NCI-H1694 (cell line): ENCODE measurements at regions not wholly inside any gene's neighbourhood (a gene's known extent, or its start where the extent isn't known, plus 50 kb on each side); places are given as distances from the start of the nearest gene placed in this dataset.

ENCODE experiments used
- DNase-seq: peaks from one replicate; lab custom pipeline; 2025; lab: John Stamatoyannopoulos, UW

DNA sequence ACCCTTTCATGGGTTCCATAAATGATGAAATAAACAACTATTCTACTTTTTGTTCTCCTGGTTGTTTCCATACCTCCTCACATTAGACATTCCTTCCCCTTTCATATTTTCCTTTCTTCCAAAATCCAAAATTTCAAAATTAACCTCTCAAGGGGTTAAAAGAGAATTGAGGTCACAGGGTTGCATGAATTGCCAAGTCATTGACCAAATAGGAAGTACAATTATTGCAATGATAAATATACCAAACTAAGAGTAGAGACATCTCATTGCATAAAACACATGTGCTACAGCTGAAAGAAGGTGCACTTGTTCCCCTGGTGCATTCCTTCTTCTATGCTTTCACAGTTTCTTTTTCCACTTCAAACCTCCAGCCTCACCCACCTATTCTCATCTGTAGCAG lies 136.1 kb downstream of the KCTD12 start:
- DNase-seq: no peak

DNA sequence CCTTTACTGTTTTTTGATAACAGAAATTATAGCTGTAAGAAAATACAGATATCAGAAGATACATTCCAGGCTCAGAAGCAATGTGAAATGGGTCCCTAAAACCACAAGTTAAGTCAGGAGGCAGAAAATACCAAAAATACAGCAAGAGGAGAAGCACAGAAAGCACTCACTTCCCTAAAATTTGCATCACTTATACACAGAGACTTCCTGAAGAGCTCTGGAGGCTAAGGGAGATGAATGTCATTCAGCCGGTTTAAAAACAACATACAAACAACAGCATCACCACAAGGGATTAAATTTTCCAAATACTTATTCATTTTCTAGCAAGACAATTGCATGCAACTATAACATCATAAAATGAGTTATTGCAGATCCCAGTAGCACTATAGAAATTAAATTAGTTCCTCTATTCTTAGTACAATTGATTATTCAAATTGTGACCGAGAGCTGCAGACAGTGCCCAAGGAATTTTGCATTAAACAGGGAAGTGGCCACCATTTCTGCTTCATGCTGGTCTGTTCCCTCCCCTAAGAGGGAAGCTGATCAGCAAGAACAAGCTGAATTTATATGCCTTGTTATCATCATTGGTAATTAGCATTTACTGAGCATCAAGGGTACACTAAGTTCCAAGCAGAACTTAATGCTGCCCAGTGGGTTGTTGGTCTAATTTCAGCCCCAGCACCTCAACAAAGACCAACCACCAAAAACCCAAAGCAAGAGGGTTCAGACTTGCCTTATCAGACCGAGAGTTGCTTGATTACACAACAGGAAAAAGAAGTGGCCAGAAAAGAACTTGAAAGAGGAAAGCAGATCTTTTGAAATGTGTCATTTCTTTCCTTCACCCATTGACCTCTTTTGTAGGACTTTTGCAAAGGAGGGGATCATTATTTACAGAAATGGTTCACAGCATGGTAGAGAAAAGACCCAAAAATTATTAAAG lies 140.7 kb downstream of the KCTD12 start:
- no peak for DNase-seq

DNA sequence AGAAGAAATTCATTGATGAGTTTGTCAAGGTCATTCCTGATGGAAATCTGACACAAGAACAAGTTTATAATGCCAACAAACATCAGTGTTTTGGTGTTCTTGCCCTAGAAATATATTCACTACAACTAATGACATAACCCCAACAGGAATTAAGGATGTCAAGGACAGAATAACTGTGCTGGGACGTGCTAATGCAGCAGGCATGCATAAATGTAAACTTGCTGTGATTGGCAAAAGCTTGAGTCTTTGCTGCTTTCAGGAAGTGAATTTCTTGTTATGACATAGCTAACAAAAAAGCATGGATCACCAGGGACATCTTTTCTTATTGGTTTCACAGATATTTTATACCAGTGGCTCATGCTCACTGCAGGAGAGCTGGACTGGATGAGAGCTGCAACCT lies 144.6 kb downstream of the KCTD12 start:
- no peak for DNase-seq

DNA sequence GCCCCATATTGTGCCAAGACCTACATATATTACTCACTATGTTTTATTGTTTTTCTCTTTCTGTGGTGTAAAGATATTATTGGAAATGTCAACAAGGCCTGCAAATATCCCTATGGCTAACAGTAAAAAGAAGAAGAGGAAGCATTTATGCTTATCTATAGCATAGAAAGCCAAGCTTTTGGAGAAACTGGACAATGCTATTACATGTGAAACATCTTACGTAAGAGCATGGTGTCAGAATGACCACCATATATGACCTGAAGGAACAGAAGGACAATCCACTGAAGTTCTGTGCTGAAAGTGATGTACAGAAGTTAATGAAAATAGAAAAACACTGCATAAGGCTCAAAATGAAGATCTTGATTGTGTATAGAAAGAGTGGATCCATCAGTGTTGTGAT lies 145.2 kb downstream of the KCTD12 start:
- no peak for DNase-seq

DNA sequence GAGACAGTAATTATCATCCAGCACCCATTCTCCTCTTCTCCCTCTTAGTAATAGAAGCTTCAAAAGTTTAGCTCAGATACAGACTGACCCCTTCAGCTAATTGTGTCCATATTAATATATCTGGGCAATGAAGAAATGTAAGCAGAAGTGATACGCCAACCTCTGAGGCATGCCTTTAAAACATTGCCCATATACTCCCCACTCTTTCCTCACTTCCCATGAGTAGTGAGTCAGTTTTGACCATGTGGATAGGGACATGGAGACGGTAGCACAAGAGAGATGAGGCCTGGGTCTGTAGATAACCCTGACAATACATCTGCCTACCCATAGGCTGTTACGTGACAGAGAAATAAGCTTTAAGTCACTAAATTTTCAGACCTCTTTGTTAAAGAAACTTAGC lies 147.6 kb downstream of the KCTD12 start:
- no peak for DNase-seq

DNA sequence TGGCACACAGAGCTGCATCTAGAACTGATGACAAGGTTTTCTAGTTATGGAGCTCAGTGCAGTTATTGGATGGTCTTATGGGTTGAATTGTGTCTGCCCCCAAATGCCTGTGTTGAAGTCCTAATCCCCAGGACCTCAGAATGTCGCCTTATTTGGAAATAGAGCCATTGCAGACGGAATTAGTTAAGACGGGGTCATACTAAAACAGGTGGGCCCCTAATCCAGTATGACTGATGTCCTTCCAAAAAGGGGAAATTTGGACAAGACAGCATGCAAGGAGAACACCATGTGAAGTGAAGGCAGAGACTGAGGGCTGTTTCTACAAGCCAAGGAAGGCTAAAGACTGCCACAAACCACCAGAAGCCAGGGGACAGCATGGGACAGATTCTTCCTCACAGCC lies 148.7 kb downstream of the KCTD12 start:
- DNase-seq: no peak

DNA sequence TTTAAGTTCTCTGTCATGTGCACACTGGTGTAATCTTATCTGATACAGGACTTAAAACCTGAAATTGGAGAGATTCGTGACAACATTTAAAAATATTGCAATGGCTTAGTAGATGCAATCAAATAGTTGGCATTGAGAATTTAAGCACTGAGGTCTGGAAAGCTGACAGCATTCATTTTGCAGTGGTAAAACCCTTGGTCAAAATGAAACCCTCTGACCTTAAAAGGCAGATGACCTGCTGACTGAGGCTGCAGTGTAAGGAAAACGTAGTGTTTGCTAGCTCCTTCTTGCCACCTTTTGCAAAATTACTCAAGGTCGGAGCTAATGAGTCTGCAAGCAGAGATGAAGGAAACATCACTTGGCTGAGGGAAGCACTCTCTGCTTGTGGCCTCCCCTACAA lies 150.6 kb downstream of the KCTD12 start:
- no peak for DNase-seq

DNA sequence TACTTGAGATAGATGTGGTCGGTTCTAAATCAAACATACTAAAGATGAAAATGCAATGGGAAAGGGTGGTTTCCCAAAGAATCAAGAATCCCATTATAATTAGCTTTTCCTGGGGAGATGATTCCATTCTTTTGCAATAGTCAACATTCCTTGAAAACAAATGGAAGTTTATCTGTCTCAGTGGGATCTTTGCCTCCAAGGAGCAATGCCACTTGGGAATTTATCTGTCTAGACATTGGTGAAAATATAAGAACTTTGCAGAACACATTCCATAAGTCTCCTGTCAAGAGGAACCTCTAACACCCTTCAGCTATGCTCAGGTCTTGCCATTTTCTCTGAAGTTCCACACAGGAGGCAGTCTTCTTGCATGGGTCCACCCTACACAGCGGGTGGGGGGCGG lies 152.5 kb downstream of the KCTD12 start:
- no peak for DNase-seq

DNA sequence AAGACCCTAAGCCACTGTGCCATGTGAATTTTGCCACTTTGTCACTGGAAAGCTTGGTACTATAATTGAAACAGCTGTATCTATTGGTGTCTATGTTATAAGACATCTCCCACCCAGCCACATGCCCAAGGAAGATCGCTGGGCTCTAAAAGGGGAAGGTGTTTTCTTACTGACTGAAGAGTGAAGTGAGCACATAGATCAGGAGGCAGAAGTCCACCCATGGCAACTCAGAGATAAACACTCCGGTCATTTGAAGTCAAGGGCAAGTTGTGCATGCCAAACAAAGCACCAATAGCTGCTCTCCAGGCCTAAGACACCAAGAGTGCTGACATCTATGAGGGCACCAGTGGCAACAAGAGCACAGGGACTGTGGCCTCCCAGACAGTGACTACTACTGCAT lies 153.8 kb downstream of the KCTD12 start:
- no peak for DNase-seq

DNA sequence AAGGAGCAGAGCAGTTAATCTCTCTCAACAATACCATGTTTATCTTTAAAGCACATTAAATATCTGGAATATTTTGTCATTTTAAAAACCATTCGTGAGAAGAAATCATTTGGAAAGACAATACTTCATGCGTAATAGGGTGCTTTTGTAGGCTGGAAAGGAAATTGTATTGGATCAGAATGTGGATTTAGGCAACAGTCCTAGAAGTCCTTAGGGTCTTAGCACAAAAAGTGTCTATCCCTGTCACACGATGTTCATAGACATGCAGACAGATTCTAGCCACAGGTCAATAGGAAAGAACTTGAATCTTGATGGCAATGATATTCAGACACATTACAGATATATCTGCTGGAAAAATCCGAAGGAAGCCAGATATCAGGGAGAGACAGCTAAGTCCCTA lies 156.0 kb downstream of the KCTD12 start:
- DNase-seq: no peak

DNA sequence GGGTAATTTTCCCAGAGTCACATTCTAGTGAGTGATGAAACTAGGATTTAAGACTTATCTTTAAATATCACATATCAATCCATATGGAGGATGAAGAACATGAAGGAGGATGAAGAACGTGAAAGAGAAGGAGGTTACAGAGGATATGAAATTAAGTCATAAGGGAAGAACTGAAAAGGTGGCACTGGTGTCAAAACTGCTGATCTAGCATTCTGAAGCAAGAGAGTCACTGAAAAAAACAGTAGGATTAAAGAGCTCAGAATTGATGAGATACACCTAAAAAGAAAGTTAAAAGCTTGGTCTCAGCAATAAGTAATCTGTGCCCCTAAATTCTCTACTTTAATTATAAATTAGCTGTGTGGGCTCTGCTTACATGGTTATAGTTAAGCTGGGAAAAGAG lies 156.5 kb downstream of the KCTD12 start:
- no peak for DNase-seq

DNA sequence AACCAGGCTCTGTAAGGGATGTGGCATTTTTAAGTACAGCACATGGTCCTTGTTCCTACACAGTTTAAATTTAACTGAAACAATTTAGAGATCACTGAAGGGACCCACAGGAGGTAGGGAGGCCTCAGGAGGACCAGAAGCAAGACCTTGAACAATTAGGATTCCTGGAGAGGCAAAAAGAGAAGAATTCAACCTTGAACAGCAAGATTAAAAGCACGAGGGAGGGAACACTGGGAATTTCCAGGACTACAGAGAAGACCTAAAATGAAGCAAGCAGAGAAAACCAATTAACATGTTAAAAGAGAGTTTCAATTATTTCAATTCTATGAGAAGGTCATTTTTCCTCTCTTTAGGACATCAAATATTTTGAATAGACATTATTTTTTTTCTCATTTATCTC lies 160.3 kb downstream of the KCTD12 start:
- DNase-seq: no peak

DNA sequence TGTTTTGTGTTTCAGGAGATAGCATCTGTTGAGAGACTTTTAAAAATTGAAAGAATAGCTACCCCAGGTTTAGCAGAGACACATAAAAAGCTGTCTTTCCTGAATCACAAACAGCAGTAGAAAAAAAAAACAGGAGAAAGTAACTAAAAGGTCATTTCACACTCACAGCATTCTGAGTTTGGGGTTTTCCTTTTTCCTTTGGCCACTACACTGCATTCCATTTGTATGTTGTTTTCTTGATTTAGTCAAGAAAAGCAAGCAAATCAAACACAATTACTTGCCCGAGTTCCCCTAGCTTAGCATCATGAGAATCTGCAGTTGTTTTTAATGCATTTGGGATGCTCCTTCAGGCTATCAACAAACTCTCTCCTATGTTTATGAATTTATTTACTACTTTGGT lies 161.0 kb downstream of the KCTD12 start:
- no peak for DNase-seq

DNA sequence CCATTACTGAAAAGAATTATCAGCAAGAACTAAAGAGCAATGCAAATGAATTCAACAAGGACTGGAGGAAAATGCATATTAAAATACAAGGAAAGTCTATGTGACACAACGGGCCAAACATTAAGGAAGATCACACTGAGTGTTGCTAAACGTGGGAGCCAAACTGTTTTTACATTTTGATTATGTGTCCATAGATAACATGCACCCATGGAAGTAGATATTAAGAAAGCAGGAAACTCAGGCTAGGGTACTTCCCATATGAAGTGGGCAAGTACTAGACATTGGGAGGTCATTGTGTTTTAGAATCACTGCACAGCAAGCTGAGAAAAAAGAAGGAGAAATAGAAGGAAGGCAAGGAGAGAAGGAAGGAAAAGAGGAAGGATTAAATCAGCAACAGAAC lies 161.8 kb downstream of the KCTD12 start:
- no peak for DNase-seq

DNA sequence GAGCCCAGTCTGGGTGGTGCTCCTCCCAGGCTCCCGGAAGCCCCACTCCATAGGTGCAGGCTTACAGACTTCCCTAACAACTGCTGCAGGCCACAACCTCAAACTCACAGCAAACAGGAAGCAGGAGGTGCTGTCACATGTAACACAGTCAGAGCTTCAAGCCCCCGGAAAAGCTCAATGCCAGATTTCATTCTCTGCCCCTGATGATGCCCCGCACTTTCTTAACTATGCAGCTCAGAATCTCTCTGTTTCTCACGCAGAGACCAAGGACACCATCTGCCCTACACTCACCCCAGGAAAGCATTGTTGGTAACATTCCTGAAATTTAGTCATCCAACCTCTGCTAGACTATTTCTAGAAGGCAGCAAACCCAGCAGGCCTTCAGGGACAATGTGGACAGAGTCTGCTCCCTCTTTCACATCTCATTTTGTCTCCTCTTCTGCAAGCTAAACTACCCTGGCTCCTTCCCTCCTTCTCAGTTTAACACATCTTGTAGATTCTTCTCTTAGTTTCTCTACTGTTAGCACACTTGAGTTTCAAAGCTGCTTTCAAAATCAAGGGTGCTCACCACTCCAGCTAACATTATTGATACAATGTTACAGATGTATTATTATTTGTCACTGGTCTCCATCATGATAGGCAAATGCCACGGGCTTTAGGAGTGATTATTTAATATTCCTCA lies 162.5 kb downstream of the KCTD12 start:
- no peak for DNase-seq

DNA sequence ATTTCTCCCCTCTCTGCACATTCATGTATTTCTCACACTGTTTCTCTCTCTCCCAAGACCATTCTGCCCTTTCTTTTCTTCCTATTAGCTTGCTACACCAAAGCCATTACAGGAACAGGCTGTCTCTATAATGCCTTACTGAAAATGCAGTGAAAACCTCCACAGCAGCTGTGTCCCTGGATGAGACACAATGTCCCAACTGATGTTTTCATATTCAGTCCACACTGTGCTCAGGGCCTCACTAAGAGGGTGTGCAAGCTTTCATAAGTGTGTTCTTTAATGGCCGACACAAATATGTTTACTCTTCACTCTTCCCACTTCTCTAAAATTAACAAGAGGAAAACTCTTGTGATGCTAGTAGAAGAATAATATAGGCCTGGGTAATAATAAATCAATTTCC lies 163.4 kb downstream of the KCTD12 start:
- DNase-seq: no peak

DNA sequence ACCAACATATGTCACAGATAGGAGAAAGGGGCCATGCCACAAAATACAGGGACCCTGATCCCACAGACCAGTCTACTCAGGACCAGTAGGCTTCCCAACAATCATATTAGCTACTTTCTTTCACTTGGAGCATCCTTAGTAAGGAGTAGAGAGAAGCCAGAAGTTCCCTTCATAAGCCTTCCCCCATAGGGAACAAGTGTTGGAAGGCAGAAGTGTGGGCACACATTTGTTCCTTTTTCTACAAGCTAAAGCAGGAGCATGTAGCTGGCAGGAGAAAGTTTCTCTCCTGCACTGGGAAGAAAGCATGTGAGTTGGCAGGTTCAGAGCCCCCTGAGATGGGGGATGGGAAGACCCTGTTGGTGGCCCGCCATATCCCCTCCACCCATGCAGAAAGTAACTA lies 165.4 kb downstream of the KCTD12 start:
- DNase-seq: no peak

DNA sequence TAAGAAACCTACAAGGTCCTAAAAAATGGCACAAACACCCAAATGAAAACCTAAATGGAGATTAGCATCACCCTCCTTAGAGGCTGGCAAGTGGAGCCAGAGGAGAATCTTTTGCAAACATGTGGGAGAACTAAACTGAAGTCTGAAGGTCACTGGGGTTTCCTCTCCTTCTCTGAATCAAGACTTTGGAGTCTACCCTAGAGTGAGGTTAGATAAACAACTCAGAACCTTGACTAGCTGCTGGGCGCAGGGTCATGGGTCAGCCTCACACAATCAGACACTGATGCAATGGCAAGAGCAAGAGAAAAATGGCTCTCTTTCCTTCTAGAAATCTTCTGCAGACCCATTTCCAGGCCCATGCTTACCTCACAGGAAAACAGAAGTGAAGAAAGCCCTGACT lies 165.8 kb downstream of the KCTD12 start:
- DNase-seq: no peak

DNA sequence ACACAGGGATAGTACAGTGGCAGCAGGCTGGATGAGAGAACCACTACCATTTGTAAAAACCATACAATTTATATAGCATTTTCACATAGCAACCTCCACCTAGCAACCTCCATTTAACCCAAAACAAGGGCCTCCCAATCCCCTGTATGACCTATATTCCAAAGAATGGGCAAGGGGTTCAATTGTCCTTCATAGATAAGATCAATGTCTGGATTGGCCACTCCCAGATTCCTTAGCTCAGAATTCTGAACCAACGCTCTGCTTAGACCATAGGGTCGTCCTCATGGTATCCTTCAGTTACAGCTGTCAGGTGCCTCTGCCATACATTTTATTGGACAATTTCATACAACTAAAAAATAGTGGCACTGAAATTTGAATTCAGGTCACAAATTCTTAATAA lies 166.2 kb downstream of the KCTD12 start:
- DNase-seq: no peak

DNA sequence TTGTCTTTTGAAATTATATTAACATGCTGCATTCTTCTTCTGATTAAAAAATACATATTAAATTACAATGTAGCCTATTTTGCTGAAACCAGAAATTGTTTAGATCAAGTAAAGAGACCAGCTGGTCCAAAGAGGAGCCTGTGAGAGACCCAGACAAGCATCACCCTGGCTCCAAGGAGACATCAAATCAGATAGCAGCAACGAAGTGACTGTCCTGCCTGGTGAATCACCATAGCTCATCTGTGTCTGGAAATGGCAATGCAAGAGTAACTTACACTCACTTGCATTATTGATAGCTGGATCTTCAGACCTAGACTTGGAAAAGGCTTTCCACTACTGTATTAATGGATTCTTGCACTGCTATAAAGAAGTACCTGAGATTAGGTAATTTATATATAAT lies 169.1 kb downstream of the KCTD12 start:
- DNase-seq: no peak

DNA sequence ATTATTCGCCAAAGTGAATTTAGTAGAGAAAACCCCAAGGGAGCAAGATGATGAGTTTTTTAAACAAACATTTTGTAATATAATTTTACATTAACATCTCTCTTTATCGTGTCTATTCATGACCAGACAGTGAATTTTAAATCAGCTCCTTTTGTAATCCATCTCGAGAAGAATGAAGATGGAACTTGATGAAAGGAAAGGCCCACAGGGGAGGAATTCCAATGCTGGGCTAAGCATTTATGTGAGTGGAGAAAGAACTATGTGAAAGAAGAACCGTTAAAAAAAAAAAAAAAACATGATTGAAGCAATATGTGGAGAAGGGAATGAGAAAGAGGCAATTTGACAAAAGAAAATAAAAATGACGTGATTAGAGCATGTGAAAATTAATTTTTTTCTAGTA lies 170.6 kb downstream of the KCTD12 start:
- DNase-seq: no peak

DNA sequence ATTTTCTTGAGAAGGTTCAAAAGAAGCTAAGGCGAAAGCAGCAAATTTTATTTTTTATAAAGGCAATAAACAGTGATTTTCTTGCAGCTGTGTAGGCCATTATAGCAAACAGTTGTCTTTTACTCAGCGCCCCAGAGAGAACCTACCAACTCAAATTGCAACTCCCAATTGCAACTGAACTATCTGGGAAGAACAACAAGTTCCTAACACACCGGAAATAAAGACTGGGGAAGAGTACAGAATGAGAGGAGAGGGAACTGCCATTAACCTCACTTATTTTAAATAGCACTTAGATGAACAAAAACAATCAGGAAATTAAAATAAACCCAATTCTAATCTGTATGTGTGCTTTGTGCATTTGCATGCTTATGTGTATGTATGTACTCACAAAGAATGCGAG lies 171.1 kb downstream of the KCTD12 start:
- no peak for DNase-seq

DNA sequence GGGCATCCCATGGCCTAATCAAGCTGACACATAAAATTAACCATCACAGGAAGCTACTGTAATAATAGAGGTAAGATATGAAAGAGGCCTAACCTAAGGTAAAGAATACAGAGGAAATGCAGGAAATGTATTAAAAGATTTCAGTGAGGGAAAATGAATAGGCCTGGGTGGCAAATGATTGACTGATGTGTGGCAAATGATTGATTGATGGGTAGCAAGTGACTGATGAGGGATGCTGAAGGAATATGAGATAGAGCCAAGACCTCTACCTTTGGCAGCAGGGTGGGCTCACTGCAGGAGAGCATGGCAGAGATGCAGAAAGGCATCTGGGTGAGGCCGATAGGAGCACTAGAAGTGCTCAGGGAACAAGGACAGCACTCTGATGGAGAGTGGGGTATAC lies 172.9 kb downstream of the KCTD12 start:
- DNase-seq: no peak
